HepG2 (cell line): ENCODE measurements at regions not wholly inside any gene's neighbourhood (a gene's known extent, or its start where the extent isn't known, plus 50 kb on each side); places are given as distances from the start of the nearest gene placed in this dataset.

Experiments used
- ATAC-seq: fragments of 200-7000 bp; cut with Tn5 transposase; 3 replicates; pipeline ENCODE4 v1.9.1; 2020; ENCODE audit warnings: mild to moderate bottlenecking, moderate library complexity
- BruUV-seq: library from RNA; stranded (reverse); fragments of 400-500 nt; replicated peaks from 2 replicates; lab custom pipeline; 2021; lab: Mats Ljungman, UMichigan
- CTCF ChIA-PET: fragments of 300-600 bp; formaldehyde crosslinking; extraction: SDS; loops from one replicate; lab custom pipeline; 2021; ENCODE audit warnings: low total read pairs, inconsistent platforms, low intra/inter-chr PET ratio; lab: Yijun Ruan, JAX
- POLR2A ChIA-PET: fragments of 350-600 bp; sonication (Branson Sonifier 250); formaldehyde crosslinking; loops from one replicate; lab custom pipeline; 2020; ENCODE audit warnings: antibody characterized with exemption, inconsistent platforms; lab: Yijun Ruan, JAX
- DNase-seq: peaks from one replicate; pipeline ENCODE4 v3.0.0-alpha.2; 2015; ENCODE audit warnings: low spot score
- FAIRE-seq: peaks from 3 replicates; lab custom pipeline; 2011; peaks lifted over from hg19 to GRCh38; lab: Jason Lieb, UNC
- H2AFZ ChIP-seq: one replicate; pipeline ENCODE4 v1.6.1; 2011; ENCODE audit warnings: low read length, inconsistent platforms
- H3K27ac ChIP-seq: fragments of 300-600 bp; 3 replicates; pipeline ENCODE4 v1.8.0; 2011; ENCODE audit warnings: mixed run types, mild to moderate bottlenecking, mixed read lengths, low read length, inconsistent platforms; ENCODE audit not compliant: insufficient read depth; ENCODE audit errors: extremely low read length
- H3K27me3 ChIP-seq, 2 experiments: fragments of 200-600 bp in 1 of 2; 2 replicates in 1 of 2; 3 replicates in 1 of 2; pipeline versions ENCODE4 v1.6.0 to v1.8.0; 2011; ENCODE audit warnings: low read length in 2 of 2, mild to moderate bottlenecking in 2 of 2, moderate library complexity in 2 of 2, inconsistent platforms in 1 of 2; ENCODE audit not compliant: insufficient read depth in 2 of 2, control insufficient read depth in 1 of 2
- H3K36me3 ChIP-seq, 2 experiments: fragments of 200-600 bp in 1 of 2; replicated peaks in 1 of 2; 2 replicates in 1 of 2; 3 replicates in 1 of 2; pipeline versions ENCODE4 v1.5.1 to v1.8.0; 2011; ENCODE audit warnings: low read length in 2 of 2, inconsistent platforms in 1 of 2; ENCODE audit not compliant: insufficient read depth in 2 of 2, control insufficient read depth in 1 of 2
- H3K4me1 ChIP-seq: 2 replicates; pipeline ENCODE4 v1.5.1; 2012; ENCODE audit warnings: low read length, inconsistent platforms; ENCODE audit not compliant: insufficient read depth
- H3K4me2 ChIP-seq: 2 replicates; pipeline ENCODE4 v1.6.0; 2011; ENCODE audit warnings: low read depth, low read length, inconsistent platforms
- H3K4me3 ChIP-seq, 3 experiments: fragments of 200-600 bp in 1 of 3; sonication (generic), shearing (Covaris generic) in 1 of 3; replicated peaks in 1 of 3; 2 replicates each; pipeline ENCODE4 v1.5.1; 2011 to 2016; ENCODE audit warnings: low read length in 3 of 3, inconsistent platforms in 2 of 3, low read depth in 2 of 3, mild to moderate bottlenecking in 2 of 3, control low read depth in 1 of 3, mixed read lengths in 1 of 3; ENCODE audit not compliant: insufficient read depth in 1 of 3
- H3K79me2 ChIP-seq: one replicate; pipeline ENCODE4 v1.6.1; 2011; ENCODE audit warnings: low read length, inconsistent platforms; ENCODE audit not compliant: insufficient read depth
- H3K9ac ChIP-seq: 2 replicates; pipeline ENCODE4 v1.6.0; 2011; ENCODE audit warnings: mild to moderate bottlenecking, low read depth, low read length, inconsistent platforms; ENCODE audit not compliant: insufficient read depth
- H3K9me3 ChIP-seq: 2 replicates; pipeline ENCODE4 v1.5.1; 2012; ENCODE audit warnings: mild to moderate bottlenecking, low read length
- H4K20me1 ChIP-seq: 2 replicates; pipeline ENCODE4 v1.6.0; 2011; ENCODE audit warnings: inconsistent platforms, mild to moderate bottlenecking, low read length, moderate library complexity; ENCODE audit not compliant: insufficient read depth
- ARNT ChIP-seq: fragments of 450-650 bp; IDR thresholded peaks from 2 replicates; pipeline ENCODE4 v1.6.1; 2017
- BHLHE40 ChIP-seq: IDR thresholded peaks from 2 replicates; pipeline ENCODE4 v1.6.1; 2011; ENCODE audit warnings: low read length, improper control_type of control experiment
- GLMP ChIP-seq: sonication (generic); formaldehyde crosslinking; IDR thresholded peaks from 2 replicates; pipeline ENCODE4 v1.9.0; 2021; ENCODE audit warnings: missing genetic modification reagents, mild to moderate bottlenecking, borderline replicate concordance
- KAT7 ChIP-seq: IDR thresholded peaks from 2 replicates; pipeline ENCODE4 v1.6.1; 2018; ENCODE audit warnings: borderline replicate concordance, missing compliant biosample characterization
- MAZ ChIP-seq, 2 experiments: sonication (generic) in 1 of 2; formaldehyde crosslinking in 1 of 2; IDR thresholded peaks; 2 replicates each; pipeline versions ENCODE4 v1.5.0 to v1.6.1; 2012 to 2020; ENCODE audit warnings: low read depth in 2 of 2, mild to moderate bottlenecking in 2 of 2, borderline replicate concordance in 1 of 2, improper control_type of control experiment in 1 of 2, low read length in 1 of 2, missing genetic modification reagents in 1 of 2, moderate library complexity in 1 of 2
- MTA1 ChIP-seq: sonication (generic); formaldehyde crosslinking; IDR thresholded peaks from 2 replicates; pipeline ENCODE4 v1.4.0; 2020; ENCODE audit warnings: missing genetic modification reagents, mild to moderate bottlenecking, borderline replicate concordance
- SOX5 ChIP-seq: IDR thresholded peaks from 2 replicates; pipeline ENCODE4 v1.6.1; 2016; ENCODE audit warnings: borderline replicate concordance
- ZBTB2 ChIP-seq: sonication (generic); formaldehyde crosslinking; IDR thresholded peaks from 2 replicates; pipeline ENCODE4 v1.8.0; 2022; ENCODE audit warnings: low read depth, missing genetic modification reagents
- ZBTB3 ChIP-seq: sonication (generic); formaldehyde crosslinking; IDR thresholded peaks from 2 replicates; pipeline ENCODE4 v1.4.0; 2020; ENCODE audit warnings: low read depth, mild to moderate bottlenecking, moderate library complexity, missing genetic modification reagents, borderline replicate concordance
- ZFP36L1 ChIP-seq: sonication (generic); formaldehyde crosslinking; IDR thresholded peaks from 2 replicates; pipeline ENCODE4 v1.8.0; 2022; ENCODE audit warnings: mild to moderate bottlenecking, missing genetic modification reagents, moderate library complexity
- ZMYM2 ChIP-seq: sonication (generic); formaldehyde crosslinking; IDR thresholded peaks from 2 replicates; pipeline ENCODE4 v1.8.0; 2022; ENCODE audit warnings: mild to moderate bottlenecking, missing genetic modification reagents
- ZNF101 ChIP-seq: sonication (generic); formaldehyde crosslinking; IDR thresholded peaks from 2 replicates; pipeline ENCODE4 v1.4.0; 2020; ENCODE audit warnings: mild to moderate bottlenecking, low read depth, missing genetic modification reagents, borderline replicate concordance
- ZNF124 ChIP-seq: sonication (generic); formaldehyde crosslinking; IDR thresholded peaks from 2 replicates; pipeline ENCODE4 v1.4.0; 2020; ENCODE audit warnings: missing genetic modification reagents
- ZNF281 ChIP-seq: sonication (generic); formaldehyde crosslinking; IDR thresholded peaks from 2 replicates; pipeline ENCODE4 v1.4.0; 2020; ENCODE audit warnings: missing genetic modification reagents, borderline replicate concordance
- ZNF337 ChIP-seq: sonication (generic); formaldehyde crosslinking; IDR thresholded peaks from 2 replicates; pipeline ENCODE4 v1.5.1; 2020; ENCODE audit warnings: missing genetic modification reagents, low read depth, mild to moderate bottlenecking, borderline replicate concordance
- ZNF557 ChIP-seq: sonication (generic); formaldehyde crosslinking; IDR thresholded peaks from 2 replicates; pipeline ENCODE4 v1.4.0; 2020; ENCODE audit warnings: missing genetic modification reagents
- ZNF776 ChIP-seq: sonication (generic); formaldehyde crosslinking; IDR thresholded peaks from 2 replicates; pipeline ENCODE4 v1.4.0; 2020; ENCODE audit warnings: mild to moderate bottlenecking, missing genetic modification reagents
- ZSCAN12 ChIP-seq: sonication (generic); formaldehyde crosslinking; IDR thresholded peaks from 2 replicates; pipeline ENCODE4 v1.9.0; 2021; ENCODE audit warnings: mild to moderate bottlenecking, missing genetic modification reagents
- WGBS: methylation state at CpG from one replicate; pipeline ENCODE4 v1.1.6; 2017; ENCODE audit warnings: low lambda C conversion rate; 5-methylcytosine and 5-hydroxymethylcytosine counted together
- in situ Hi-C: cut with HindIII; loops from 2 replicates; pipeline ENCODE4 v1.10.0; 2017; ENCODE audit warnings: low pct_unique_long_range_greater_than_20kb; ENCODE audit not compliant: extremely low pct_ligation_motif_present
- intact Hi-C: fragments of 100-400 bp; cut with micrococcal nuclease; formaldehyde crosslinking; loops from one replicate; pipeline ENCODE4 v1.10.0; 2022; ENCODE audit not compliant: unreplicated experiment

GRCh38 chr4:137881641-137882040, 349.3 kb upstream of the PCDH18 start:
- ATAC-seq, result no peak
- intact Hi-C loops, result no loop called here
- POLR2A ChIA-PET, result no interaction called here
- H3K36me3 ChIP-seq, result no peaks in the 10 kb centered on the region
- in situ Hi-C loops, result no loop called here
- H3K27me3 ChIP-seq, result no peaks in the 10 kb centered on the region
- TF ChIP-seq ZNF101 (CRISPR knock-in tag), result no peak
- no peak for TF ChIP-seq GLMP (CRISPR knock-in tag)
- no peak for TF ChIP-seq ZNF124 (CRISPR knock-in tag)
- TF ChIP-seq ZNF557 (CRISPR knock-in tag), result no peak
- TF ChIP-seq ZFP36L1, result no peak
- no peak for TF ChIP-seq MAZ (IDR thresholded peaks at IDR 0.05; ENCODE audit: borderline replicate concordance, low read depth, low read length)
- no peak for TF ChIP-seq MAZ (CRISPR knock-in tag; IDR thresholded peaks at IDR 0.05; ENCODE audit: low read depth)
- no peak for TF ChIP-seq ZMYM2 (CRISPR knock-in tag)
- no peak for TF ChIP-seq MTA1 (CRISPR knock-in tag)
- TF ChIP-seq BHLHE40, result no peak
- TF ChIP-seq SOX5 (CRISPR knock-in tag), result no peak
- TF ChIP-seq ZNF281 (CRISPR knock-in tag), result no peak
- TF ChIP-seq ZSCAN12, result no peak
- no peak for TF ChIP-seq ZBTB3
- TF ChIP-seq ZNF776 (CRISPR knock-in tag), result no peak
- TF ChIP-seq ZBTB2 (CRISPR knock-in tag), result no peak
- no peak for TF ChIP-seq KAT7 (CRISPR knock-in tag)
- no peak for TF ChIP-seq ZNF337 (CRISPR knock-in tag)
- TF ChIP-seq ARNT, result no peak
- H3K9me3 ChIP-seq, result no peaks in the 10 kb centered on the region
- no peak overlapping the region for H2AFZ ChIP-seq
- CTCF ChIA-PET, result no interaction called here
- no peak for FAIRE-seq
- no peak overlapping the region for H3K27ac ChIP-seq
- H3K9ac ChIP-seq, result no peak overlapping the region
- H3K4me3 ChIP-seq, result no peak overlapping the region
- no peak for DNase-seq
- BruUV-seq, result no TSS peak
- no peaks in the 10 kb centered on the region for H4K20me1 ChIP-seq
- WGBS, result under 1% methylated on average over 4 of the region's 4 CpGs
- no peaks in the 10 kb centered on the region for H3K4me1 ChIP-seq
- H3K79me2 ChIP-seq, result no peaks in the 10 kb centered on the region
- no peak overlapping the region for H3K4me2 ChIP-seq
